DMS153 treated with DMSO at 0.1 percent for 48 hours (cell line): ENCODE measurements at regions not wholly inside any gene's neighbourhood (a gene's known extent, or its start where the extent isn't known, plus 50 kb on each side); places are given as distances from the start of the nearest gene placed in this dataset.

ENCODE experiments used
- DNase-seq: peaks from one replicate; lab custom pipeline; 2025; ENCODE audit not compliant: unreplicated experiment; lab: John Stamatoyannopoulos, UW

DNA sequence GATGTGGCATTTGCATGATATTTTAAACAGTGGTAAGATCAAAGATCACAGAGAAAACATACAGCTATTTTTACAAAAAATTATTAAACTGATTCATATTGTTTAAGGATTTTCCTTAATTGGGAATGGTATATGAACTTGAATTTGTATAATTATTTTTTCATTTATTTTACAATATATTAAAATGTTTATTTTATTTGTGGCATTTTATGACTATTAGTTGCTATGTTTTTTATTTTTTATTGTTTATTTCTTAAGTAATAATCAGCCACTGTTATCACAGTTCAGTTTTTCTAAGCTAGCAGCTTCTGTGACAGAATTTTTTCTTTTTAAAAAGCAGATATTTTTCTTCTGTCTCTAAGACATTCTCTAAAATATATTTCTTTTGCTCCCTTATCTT, 387.0 kb upstream of the KHDRBS2 start:
- no peak for DNase-seq

DNA sequence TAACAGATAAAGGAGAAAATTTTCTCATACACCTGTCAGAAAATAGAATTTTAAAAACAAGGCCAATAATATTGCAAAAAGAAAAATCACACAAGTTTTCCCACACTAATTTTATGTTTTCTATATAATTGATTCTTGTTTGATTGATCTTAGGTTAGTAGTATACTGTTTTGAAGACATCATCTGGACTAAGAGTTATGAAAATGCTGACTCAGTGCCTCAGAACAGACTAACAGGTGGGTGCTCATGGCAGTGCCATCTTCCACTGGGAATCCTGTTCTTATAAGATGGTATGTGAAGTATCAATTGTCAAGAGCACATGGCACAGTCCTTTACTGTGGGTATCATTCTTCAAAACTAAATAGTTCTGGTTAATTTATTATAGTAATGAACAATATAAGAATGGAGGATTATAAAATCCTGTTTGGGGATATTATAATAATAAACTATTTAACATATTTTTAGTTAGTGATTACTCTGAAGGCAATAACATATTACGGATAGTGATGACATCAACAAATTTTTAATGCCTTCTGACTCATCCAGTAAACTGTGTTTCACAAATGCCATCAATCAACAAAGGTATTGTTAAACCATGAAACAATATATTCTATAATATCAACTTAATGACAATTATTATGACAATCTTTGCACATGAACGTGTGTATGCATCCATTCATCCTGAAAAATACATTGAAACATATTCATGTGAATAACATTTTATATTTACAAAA, 384.6 kb upstream of the KHDRBS2 start:
- DNase-seq: no peak

DNA sequence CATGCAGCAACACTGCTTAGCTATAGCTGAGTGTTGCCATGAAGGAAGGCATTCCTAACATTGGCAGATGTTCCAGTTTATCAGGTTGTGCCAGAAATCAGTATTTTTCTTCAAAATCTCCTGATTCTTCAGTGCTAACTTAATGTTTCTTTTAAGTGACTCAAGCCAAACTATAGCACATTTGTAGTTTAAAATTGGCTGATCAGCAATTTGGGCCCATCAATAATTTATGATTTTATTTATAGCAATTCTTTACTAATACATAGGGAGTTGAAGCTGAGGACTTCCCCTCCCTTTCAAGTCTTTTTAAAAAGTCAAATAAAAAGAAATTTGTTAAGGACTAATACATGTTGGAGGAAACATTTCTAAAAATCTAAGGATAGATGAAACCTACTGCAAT, 383.8 kb upstream of the KHDRBS2 start:
- no peak for DNase-seq

DNA sequence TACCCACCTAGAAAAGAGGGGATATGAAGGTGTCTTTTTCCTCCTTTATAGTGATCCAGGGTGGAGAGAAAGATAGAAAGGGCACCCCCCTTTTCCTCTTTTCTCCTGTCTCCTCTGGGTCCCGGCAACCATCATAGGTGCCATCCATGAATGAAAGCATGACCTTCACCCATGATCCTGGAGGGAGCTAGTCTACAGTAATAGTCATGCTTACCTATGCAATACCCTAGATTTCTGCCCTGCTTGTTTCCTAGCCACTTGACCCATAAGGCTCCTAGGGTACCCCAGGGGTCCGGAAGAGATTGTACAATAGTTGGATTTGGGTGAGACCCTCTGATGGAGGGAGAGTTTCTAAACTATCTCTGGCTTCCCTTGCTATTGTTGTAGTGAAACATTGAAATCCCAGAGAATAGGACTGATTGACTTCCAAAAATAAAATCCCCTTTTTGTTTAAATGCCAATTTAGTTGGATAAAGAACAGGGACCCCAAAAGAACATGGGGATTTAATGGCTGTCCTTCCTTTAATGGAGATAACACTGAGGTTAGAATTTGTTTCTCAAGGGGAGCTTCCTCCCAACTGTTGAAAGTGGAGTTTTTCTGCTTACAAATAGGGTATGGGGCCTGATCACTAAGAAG, 366.8 kb upstream of the KHDRBS2 start:
- DNase-seq: no peak

DNA sequence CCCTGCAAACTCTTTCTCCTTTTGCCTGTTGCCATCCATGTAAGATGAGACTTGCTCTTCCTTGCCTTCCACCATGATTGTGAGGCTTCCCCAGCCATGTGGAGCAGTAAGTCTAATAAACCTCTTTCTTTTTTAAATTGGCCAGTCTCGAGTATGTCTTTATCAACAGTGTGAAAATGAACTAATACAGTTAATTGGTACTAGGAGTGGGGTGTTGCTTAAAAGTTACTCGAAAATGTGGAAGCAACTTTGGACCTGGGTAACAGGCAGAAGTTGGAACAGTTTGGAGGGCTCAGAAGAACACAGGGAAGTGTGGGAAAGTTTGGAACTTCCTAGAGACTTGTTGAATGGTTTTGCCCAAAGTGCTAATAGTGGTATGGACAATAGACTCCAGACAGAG, 359.2 kb upstream of the KHDRBS2 start:
- no peak for DNase-seq

DNA sequence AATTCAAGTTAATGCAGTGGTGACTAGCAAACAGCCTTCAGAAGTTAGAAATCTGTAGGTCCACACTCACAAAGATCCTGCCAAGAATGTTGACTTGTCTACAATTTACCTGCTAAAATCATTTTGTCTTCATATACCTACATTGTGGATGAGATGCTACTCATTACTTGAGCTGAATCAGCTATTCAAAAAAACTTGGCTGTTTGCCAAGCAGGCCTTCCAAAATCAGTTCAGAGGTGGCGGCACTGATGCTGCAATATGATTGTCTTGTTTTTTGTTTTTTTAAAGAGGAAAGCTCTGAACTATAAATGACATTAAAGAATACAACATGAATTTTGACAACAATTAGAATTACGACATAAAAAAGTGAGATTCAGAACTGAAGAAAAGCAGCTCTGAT, 354.7 kb upstream of the KHDRBS2 start:
- DNase-seq: no peak

DNA sequence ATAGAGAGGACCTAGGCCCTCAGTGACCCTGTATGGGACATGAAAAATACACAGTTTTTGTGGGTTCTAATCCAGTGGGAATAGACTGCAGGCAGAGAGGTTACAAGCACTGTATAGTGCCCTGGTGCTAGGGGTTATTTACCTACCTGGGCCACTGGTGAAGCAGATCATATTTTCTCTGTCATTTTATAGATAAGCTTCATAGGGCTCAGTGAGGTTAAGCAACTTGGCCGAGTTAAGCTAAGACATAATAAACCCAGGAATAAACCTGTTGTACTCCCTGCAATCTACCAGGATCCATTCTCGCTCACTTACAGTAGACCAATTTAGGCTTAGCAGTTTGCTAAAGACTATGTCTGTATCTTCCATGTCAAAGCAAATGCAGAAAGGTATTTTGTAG, 340.6 kb upstream of the KHDRBS2 start:
- no peak for DNase-seq

DNA sequence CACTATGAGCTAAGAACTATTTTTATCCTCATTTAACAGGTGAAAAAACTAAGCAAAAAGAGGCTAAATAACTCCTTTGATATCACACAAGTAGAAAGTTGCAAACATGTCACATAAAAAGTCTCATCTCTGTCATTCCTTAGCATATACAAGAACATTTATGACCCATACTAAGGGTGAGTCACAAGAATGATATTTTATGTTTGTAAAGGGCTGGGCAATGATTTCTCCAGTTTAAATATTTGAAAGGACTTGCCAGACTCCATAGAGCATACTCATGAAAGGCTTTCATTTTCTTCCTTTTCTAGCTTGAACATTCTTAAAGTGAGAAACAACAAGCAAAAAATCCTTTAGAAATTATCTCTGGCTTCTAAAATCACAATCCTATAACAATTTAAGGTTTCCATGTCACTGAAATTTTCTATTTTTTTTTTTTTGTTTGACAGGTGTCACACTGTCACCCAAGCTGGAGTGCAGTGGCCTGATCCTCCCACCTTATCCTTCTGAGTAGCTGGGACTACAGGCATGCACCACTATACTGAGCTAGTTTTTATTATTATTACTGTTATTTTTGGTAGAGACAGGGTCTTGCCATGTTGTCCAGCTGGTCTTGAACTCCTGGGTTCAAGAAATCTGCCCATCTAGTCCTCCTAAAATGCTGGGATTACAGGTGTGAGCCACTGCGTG, 338.0 kb upstream of the KHDRBS2 start:
- no peak for DNase-seq

DNA sequence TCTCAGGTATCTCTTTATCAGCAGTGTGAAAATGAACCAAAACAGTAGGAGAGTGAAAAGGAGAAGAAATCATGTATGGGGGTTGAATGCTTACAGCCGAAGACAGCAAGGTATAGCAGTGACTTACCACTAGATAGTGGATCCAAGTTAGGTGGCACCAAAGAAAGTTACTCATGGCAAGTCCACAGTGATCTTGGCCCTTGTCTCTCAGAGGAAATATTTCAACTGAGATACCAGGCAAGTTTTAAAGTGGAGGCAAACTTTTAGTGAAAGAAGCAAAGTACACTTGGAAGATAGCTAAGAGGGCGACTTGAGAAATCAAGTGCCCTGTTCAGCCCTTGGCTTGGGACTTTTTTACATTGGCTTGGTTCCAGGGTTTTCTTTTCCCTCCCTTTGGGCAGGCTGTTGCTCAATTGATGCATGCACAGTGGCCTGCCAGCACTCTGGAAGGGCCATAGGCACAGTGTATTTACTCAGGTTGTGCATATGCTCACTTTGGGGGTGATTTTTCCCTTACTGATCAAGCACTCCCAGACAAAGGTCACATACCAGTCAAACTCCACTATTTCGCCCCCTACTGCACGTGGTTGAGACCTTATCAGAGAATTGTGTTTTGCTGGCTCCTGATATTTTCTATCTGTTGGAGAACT, 329.5 kb upstream of the KHDRBS2 start:
- DNase-seq: no peak

DNA sequence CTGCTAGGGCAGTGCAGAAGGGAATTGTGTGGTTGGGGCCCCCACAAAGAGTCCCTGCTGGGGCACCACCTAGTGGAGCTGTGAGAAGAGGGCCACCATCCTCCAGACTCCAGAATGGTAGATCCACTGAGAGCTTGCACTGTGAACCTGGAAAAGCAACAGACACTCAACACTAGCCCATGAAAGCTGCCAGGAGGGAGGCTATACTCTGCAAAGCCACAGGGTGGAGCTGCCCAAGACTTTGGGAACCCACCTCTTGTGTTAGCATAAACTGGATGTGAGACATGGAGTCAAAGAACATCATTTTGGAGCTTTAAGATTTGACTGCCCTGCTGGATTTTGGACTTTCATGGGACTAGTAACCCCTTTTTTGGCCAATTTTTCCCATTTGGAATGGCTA, 328.4 kb upstream of the KHDRBS2 start:
- no peak for DNase-seq

DNA sequence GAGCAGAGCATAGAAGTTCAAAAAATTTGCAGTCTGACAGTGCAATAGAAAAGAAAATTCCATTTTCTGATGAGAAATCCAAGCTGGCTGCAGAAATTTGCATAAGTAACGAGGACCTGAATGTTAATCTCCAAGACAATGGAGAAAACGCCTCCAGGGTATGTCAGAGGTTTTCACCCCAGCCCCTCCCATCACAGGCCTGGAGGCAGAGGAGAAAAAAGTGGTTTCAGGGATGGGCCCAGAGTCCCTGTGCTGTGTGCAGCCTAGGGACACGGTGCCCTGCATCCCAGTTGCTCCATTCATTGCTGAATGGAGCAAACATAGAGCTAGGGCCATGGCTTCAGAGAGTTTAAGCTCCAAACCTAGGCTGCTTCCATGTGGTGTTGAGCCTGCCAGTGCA, 327.9 kb upstream of the KHDRBS2 start:
- no peak for DNase-seq

DNA sequence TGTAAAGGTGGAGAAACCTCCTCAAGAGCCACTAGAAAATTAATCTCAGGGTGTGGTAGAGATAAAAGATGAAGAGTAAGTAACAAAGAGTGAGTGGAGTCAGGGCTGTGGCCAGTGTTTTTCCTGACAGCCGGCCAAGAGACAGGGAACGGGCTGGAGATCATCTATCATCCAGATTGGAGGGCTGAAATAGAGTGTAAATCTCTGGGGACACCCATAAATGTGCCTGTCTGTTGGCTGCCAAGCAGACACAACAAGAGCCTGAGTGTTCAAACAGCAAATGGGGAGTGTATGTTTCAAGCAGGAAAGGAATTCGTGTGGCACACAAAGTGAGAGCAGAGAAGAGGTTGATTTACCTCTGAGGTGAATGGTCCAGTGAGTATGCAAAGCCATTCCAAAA, 326.4 kb upstream of the KHDRBS2 start:
- no peak for DNase-seq

DNA sequence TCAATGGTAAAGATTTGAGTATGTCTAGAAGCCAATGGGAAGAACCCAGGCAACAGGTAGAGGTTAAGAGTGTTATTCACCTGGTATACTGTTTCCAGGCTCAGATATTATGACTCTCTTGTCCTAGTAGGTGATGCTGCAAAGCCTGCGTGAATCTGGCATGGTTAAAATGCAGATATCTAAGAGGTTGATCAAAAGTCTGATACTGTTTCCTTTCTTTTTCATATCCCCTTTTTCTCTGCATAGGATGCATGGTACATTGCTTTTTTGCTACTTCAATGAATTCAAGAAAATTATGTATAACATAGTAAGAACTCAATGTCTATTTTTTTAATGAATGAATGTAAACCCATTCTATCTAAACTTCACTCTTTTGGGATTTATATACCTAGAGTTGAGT, 284.3 kb upstream of the KHDRBS2 start:
- DNase-seq: no peak

DNA sequence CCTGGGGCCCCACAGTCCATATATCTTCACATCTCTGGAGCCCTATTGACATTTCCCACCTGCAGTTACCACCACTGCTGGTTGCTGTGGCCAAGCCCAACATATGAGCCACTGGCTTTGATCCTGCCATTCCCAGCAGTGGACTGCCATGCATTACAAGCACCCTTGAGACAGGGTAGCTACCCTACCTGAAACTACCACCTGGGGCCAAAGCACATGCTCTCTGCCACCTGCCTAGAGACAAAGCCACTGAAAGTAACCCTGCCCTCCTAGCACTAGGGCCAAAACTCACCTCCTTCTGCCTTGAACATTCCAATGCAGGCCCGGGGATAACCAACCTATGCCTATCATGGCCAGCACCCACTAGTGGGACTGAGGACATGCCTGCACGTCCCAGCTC, 255.5 kb upstream of the KHDRBS2 start:
- no peak for DNase-seq

DNA sequence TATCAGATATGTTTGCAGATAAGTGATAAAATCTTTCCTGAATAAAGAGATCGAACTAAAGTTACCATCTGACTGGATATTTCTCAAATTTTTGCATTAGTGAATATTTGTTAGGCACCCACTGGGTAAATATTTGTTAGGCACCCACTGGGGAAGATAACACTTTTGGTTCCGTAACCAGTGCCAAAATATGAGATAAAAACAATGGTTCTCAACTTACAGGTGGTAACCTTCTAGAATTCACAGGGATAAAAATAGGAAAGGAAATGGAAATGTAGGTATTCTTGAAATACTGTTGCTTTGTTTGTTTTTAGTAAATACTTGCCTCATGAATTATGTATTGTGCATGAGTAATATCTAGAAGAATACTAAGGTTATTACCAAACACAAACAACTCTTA, 245.0 kb upstream of the KHDRBS2 start:
- no peak for DNase-seq

DNA sequence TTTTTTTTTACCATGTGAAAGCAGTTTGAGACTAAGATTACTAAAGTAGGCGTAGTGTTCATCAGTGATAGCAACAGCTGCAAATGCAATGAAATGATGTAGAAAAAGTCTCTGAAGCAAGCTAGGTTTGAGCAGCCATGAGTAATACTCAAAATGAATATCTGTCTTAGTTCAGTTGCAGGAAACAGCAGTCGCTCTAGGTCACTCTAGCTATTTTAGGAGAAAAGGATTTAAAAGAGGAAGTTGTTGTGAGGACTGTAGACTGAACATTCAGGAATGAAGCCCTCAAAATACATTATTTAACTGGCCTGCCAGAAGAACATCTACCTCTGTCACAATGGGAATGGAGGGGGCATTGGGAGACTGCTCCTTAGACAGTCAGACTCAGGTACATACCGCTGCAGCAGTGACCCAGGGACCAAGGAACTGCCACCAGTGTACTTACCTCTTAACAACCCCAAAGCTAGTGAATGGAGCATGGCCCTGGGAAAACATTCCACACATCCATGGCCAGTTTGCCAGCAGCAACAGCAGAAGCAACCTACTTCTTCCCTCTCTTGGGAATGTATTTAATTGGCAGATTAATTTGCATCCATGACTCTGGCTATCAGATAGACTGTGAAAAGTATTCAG, 243.0 kb upstream of the KHDRBS2 start:
- DNase-seq: no peak

DNA sequence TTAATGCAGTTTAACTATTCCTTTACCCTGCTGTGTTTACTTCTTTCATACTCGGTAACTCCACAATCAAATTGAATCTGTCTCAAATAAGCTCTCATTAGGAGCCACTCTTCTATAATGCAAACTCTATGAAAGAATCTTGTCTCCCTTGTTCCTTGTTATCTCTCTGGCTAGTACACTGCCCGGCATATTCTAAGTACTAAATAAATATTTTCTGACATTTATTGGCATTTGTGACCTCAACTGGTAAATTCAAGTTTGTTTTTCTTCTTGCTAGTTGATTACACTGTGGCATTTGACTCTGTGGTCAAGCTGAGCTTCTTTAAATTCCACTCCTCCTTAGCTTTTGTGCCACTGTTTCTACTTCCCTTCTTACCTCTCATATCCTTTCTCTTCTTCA, 237.6 kb upstream of the KHDRBS2 start:
- DNase-seq: no peak

DNA sequence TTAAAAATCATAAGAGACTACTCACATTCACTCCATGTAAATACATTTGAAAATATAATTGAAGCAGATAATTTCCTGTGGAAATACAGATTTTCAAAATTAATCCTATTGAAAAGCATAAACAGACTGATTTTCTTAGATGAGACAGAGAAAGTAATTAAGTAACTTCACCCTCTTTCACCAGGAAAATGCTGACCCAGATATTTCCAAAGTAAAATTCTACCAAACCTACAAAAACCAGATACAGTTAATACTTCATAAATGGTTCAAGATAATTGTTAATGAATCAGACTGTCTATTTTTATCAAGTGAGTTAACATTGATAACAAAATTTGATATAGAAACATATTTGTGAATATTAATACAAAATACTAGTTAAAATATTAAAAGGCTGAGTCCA, 233.5 kb upstream of the KHDRBS2 start:
- DNase-seq: no peak

DNA sequence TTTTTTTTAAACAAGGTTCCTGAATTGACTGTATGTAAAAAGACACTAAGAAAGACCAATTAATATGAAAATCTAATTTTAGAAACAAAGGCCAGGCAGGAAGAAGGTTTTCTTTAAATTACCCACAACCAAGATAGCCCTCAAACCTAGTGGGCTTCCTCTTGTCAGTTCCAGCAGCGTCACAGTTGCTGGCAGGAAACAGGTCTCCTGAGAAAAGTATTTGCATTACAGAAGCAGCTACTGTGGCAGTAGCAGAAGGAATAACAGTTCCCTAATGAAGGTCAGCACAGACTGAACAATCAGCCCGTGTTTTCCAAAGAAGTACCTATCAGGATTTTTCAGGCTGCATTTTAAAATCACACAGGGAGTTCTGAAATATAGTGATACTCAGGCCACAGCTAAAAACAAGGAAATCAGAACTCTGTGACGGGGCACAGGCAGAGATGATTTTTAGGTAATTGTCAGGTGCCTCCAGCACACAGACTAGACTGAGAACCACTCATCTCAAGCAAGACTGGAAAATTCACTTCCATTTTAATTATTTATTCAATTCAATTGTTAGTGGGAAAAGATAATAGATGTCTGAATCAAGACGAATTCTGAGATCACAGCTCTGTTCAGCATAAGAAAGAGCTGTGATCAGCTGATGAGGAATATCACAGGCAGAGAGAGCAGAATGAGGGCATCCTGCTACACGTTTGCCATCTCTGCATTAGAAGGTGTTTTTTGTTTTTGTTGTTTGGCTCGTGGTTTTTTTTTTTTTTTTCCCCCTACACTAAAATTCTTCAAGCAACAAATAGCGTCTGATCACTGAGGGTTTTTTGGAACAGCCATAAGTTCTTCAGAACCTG, 230.5 kb upstream of the KHDRBS2 start:
- DNase-seq: no peak

DNA sequence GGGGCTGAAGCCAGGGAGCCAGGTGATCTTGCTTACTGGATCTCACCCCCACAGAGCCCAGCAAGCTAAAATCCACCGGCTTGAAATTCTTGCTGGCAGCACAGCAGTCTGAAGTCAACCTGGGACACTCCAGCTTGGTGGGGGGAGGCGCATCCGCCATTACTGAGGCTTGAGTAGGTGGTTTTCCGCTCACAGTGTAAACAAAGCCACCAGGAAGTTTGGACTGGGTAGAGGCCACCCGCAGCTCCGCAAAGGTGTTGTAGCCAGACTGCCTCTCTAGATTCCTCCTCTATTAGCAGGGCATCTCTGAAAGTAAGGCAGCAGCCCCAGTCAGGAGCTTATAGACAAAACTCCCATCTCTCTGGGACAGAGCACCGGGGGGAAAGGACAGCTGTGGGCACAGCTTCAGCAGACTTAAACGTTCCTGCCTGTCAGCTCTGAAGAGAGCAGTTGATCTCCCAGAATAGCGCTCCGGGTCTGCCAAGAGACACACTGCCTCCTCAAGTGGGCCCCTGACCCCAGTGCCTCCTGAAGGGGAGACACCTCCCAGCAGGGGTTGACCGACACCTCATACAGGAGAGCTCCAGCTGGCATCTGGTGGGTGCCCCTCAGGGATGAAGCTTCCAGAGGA, 206.3 kb upstream of the KHDRBS2 start:
- DNase-seq: peak; percentile 10
